HuH-7.5 (cell line): ENCODE measurements at regions not wholly inside any gene's neighbourhood (a gene's known extent, or its start where the extent isn't known, plus 50 kb on each side); places are given as distances from the start of the nearest gene placed in this dataset.
"Not testable (repeated sequence)": the region's sequence is repeated elsewhere in the genome, so short reads cannot be mapped to it uniquely, and the experiment has no call there.

Source experiments
- DNase-seq: peaks from one replicate; pipeline ENCODE4 v3.0.0; 2011; ENCODE audit warnings: low spot score

- DNase-seq, result no peak
Observed at GRCh38 chr12:91741932-91742331, 403.7 kb downstream of the BTG1 start.

- DNase-seq, result not testable (repeated sequence)
Observed at GRCh38 chr12:91733846-91734245, 411.8 kb downstream of the BTG1 start.

- DNase-seq, result no peak
Observed at GRCh38 chr12:91732086-91732485, 413.6 kb downstream of the BTG1 start.

GRCh38 chr12:91729543-91729942 lies 416.1 kb downstream of the BTG1 start:
- no peak for DNase-seq

- no peak for DNase-seq
Observed at GRCh38 chr12:91723191-91723590, 422.5 kb downstream of the BTG1 start.

- DNase-seq, result no peak
Observed at GRCh38 chr12:91722072-91722471, 423.6 kb downstream of the BTG1 start.

- no peak for DNase-seq
Observed at GRCh38 chr12:91721023-91721422, 424.6 kb downstream of the BTG1 start.

GRCh38 chr12:91718326-91718725 lies 427.3 kb downstream of the BTG1 start:
- no peak for DNase-seq

GRCh38 chr12:91717804-91718203 lies 427.8 kb downstream of the BTG1 start:
- DNase-seq, result no peak

- DNase-seq, result not testable (repeated sequence)
Observed at GRCh38 chr12:91711925-91712324, 433.7 kb downstream of the BTG1 start.

- DNase-seq, result no peak
Observed at GRCh38 chr12:91706466-91706865, 439.2 kb downstream of the BTG1 start.

GRCh38 chr12:91704446-91704845 lies 441.2 kb downstream of the BTG1 start:
- no peak for DNase-seq

- DNase-seq, result no peak
Observed at GRCh38 chr12:91703491-91704283, 442.0 kb downstream of the BTG1 start.

GRCh38 chr12:91702843-91703425 lies 442.7 kb downstream of the BTG1 start:
- DNase-seq, result no peak

- DNase-seq, result no peak
Observed at GRCh38 chr12:91695964-91696363, 449.7 kb downstream of the BTG1 start.

- not testable (repeated sequence) for DNase-seq
Observed at GRCh38 chr12:91695406-91695805, 450.2 kb downstream of the BTG1 start.

GRCh38 chr12:91690531-91690930 lies 455.1 kb downstream of the BTG1 start:
- DNase-seq, result no peak

GRCh38 chr12:91687052-91688017 lies 458.3 kb downstream of the BTG1 start:
- no peak for DNase-seq

GRCh38 chr12:91685917-91686316 lies 459.7 kb downstream of the BTG1 start:
- DNase-seq, result no peak

- DNase-seq, result no peak
Observed at GRCh38 chr12:91681751-91682150, 463.9 kb downstream of the BTG1 start.

GRCh38 chr12:91680864-91681263 lies 464.8 kb downstream of the BTG1 start:
- DNase-seq, result no peak

- DNase-seq, result no peak
Observed at GRCh38 chr12:91677556-91677955, 468.1 kb downstream of the BTG1 start.

- DNase-seq, result no peak
Observed at GRCh38 chr12:91675401-91675800, 470.2 kb downstream of the BTG1 start.
